B cell (primary cell): ENCODE measurements at regions not wholly inside any gene's neighbourhood (a gene's known extent, or its start where the extent isn't known, plus 50 kb on each side); places are given as distances from the start of the nearest gene placed in this dataset.
A peak's percentile ranks its signal among the peaks of the same experiment; 100 is the strongest.

Experiments
- ATAC-seq: fragments of 200-7000 bp; cut with Tn5 transposase; one replicate; pipeline ENCODE4 v1.10.0; 2021; ENCODE audit warnings: low read depth, mild to moderate bottlenecking, moderate number of reproducible peaks, moderate library complexity
- CTCF ChIA-PET: fragments of 350-600 bp; sonication (Branson Sonifier 250); formaldehyde crosslinking; loops from one replicate; lab custom pipeline; 2021; ENCODE audit warnings: antibody characterized with exemption, inconsistent platforms; lab: Charles Lee
- POLR2A ChIA-PET: fragments of 350-600 bp; sonication (Branson Sonifier 250); formaldehyde crosslinking; loops from one replicate; lab custom pipeline; 2021; ENCODE audit warnings: antibody characterized with exemption; lab: Charles Lee
- DNase-seq: peaks from one replicate; pipeline ENCODE4 v3.0.0; 2013
- H2AFZ ChIP-seq: 2 replicates; pipeline ENCODE4 v1.6.1; 2012; ENCODE audit warnings: mild to moderate bottlenecking, low read depth, low read length; ENCODE audit not compliant: insufficient read depth, poor library complexity, severe bottlenecking
- H3K27ac ChIP-seq, 2 donors: 1 replicate in 1 of 2; 2 replicates in 1 of 2; pipeline ENCODE4 v1.5.1; 2012 to 2013; ENCODE audit warnings: low read length in 2 of 2, mild to moderate bottlenecking in 2 of 2, moderate library complexity in 1 of 2
- H3K27me3 ChIP-seq, 4 experiments: fragments of 200-600 bp in 1 of 4; sonication (generic) in 1 of 4; replicated peaks in 1 of 4; 1 replicate in 2 of 4; 2 replicates in 2 of 4; pipeline versions ENCODE4 v1.6.1 to v1.7.0; 2013 to 2016; ENCODE audit warnings: low read length in 3 of 4, mild to moderate bottlenecking in 2 of 4, mixed read lengths in 1 of 4, moderate library complexity in 1 of 4; ENCODE audit not compliant: insufficient read depth in 4 of 4, control insufficient read depth in 3 of 4; ENCODE audit errors: control extremely low read depth in 1 of 4
- H3K36me3 ChIP-seq, 2 experiments: replicated peaks in 1 of 2; 1 replicate in 1 of 2; 2 replicates in 1 of 2; pipeline versions ENCODE4 v1.6.1 to v1.7.1; 2013; ENCODE audit warnings: low read length in 1 of 2; ENCODE audit not compliant: insufficient read depth in 2 of 2, control insufficient read depth in 1 of 2; ENCODE audit errors: control extremely low read depth in 1 of 2, extremely low read depth in 1 of 2
- H3K4me1 ChIP-seq, 2 donors: fragments of 200-600 bp in 1 of 2; sonication (generic) in 1 of 2; 1 replicate in 1 of 2; 2 replicates in 1 of 2; pipeline versions ENCODE4 v1.5.1 to v1.6.1; 2013 to 2017; ENCODE audit warnings: low read length in 2 of 2; ENCODE audit not compliant: control insufficient read depth in 2 of 2, insufficient read depth in 2 of 2
- H3K4me2 ChIP-seq: replicated peaks from 2 replicates; pipeline ENCODE3; 2012; ENCODE audit warnings: mild to moderate bottlenecking, low read depth, low read length; ENCODE audit not compliant: poor library complexity, severe bottlenecking
- H3K4me3 ChIP-seq, 5 experiments: fragments of 200-600 bp in 1 of 5; sonication (generic) in 1 of 5; 1 replicate in 3 of 5; 2 replicates in 2 of 5; pipeline versions ENCODE4 v1.5.1 to v1.7.0; 2011 to 2016; ENCODE audit warnings: low read length in 4 of 5, mild to moderate bottlenecking in 4 of 5, low read depth in 2 of 5, control low read depth in 1 of 5, moderate library complexity in 1 of 5; ENCODE audit not compliant: insufficient read depth in 1 of 5; ENCODE audit errors: control extremely low read depth in 1 of 5, extremely low read depth in 1 of 5
- H3K79me2 ChIP-seq: fragments of 200-600 bp; sonication (generic); one replicate; pipeline ENCODE4 v1.6.0; 2016; ENCODE audit warnings: low read length; ENCODE audit not compliant: control insufficient read depth, insufficient read depth
- H3K9ac ChIP-seq: fragments of 200-600 bp; sonication (generic); 2 replicates; pipeline ENCODE4 v1.6.1; 2017; ENCODE audit warnings: mild to moderate bottlenecking, low read length, moderate library complexity
- H3K9me3 ChIP-seq, 3 donors: one replicate each; pipeline versions ENCODE4 v1.6.1 to v1.7.1; 2013; ENCODE audit warnings: low read length in 2 of 3; ENCODE audit not compliant: control insufficient read depth in 2 of 3, insufficient read depth in 1 of 3; ENCODE audit errors: control extremely low read depth in 1 of 3
- H4K20me1 ChIP-seq: 2 replicates; pipeline ENCODE4 v1.6.0; 2012; ENCODE audit warnings: mild to moderate bottlenecking, low read length; ENCODE audit not compliant: insufficient read depth, control insufficient read depth, poor library complexity, severe bottlenecking
- H3K27ac Mint-ChIP-seq: one replicate; pipeline ENCODE4 v1.8.0; 2021; ENCODE audit warnings: mixed read lengths
- H3K27me3 Mint-ChIP-seq: one replicate; pipeline ENCODE4 v1.8.0; 2021; ENCODE audit warnings: mixed read lengths
- H3K4me1 Mint-ChIP-seq: one replicate; pipeline ENCODE4 v1.8.0; 2021; ENCODE audit warnings: mixed read lengths
- H3K4me3 Mint-ChIP-seq: one replicate; pipeline ENCODE4 v1.8.0; 2021; ENCODE audit warnings: mixed read lengths
- H3K9me3 Mint-ChIP-seq: one replicate; pipeline ENCODE4 v1.8.0; 2022; ENCODE audit warnings: mixed read lengths; ENCODE audit not compliant: insufficient read depth
- EZH2 ChIP-seq: IDR thresholded peaks from 2 replicates; pipeline ENCODE4 v1.6.1; 2012; ENCODE audit warnings: borderline replicate concordance, low read depth, mild to moderate bottlenecking, moderate library complexity, low read length; ENCODE audit not compliant: insufficient read depth, poor library complexity, severe bottlenecking
- WGBS: methylation state at CpG from one replicate; pipeline ENCODE4 v1.1.5; 2013; ENCODE audit warnings: missing lambda C conversion rate; ENCODE audit not compliant: insufficient coverage; 5-methylcytosine and 5-hydroxymethylcytosine counted together
- intact Hi-C: fragments of 100-400 bp; cut with micrococcal nuclease; formaldehyde crosslinking; loops from one replicate; pipeline ENCODE4 v1.10.0; 2022
- TF ChIP-seq, protein P1 (sequence below): fragments of 200-600 bp; IDR thresholded peaks from one replicate; pipeline ENCODE4 v1.8.0; 2022; ENCODE audit warnings: antibody characterized with exemption, mild to moderate bottlenecking

DNA sequence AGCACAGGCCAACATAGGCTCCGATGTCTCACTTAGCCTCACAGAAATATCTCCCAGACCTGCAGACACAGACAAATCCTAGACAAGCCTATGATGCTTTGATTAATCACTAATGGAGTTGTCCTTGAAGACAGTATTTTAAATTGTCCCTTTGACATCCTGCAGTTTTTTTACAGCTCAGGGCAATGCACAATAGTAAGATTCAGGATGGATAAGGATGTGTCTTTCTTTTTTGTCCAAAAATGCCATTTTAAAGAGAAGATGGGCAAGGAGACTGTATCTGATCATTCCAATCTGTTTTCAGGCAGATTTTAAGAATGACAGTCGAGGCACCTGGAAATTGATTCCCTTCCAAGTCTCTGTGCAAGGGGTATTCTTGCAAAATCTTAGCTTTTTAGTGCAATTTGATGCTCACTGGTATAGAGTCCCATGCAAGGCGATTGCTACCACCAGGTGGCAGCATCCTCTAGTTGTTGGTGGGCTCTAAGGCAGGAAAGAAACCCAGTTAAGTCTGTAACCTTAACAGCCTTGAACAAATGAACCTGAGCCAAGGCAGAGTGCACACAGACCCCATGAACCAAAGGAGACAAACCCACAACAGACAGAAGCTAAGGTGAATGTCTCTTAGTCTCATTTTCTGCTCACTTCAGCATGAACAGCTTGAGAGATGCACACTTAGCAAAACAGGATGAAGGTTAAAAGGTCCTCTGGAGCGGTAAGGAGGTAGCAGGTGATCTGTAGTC lies 51.2 kb upstream of the MINAR1 start:
- intact Hi-C loops: loop anchor here (1.0 kb wide), 2 partner anchors 472 to 853 kb away; no protein-coding TSS in a partner anchor
- Mint-ChIP-seq H3K27me3 (no peaks in the 10 kb centered on the region), H3K9me3 (no peaks in the 10 kb centered on the region), H3K27ac (no peak overlapping the region), H3K4me1 (no peaks in the 10 kb centered on the region), H3K4me3 (no peak overlapping the region)
- Histone ChIP-seq H3K27ac (no peak overlapping the region), H3K36me3 (no peaks in the 10 kb centered on the region), H3K79me2 (no peaks in the 10 kb centered on the region), H3K4me1 (peaks cover 0 to 4% of the 10 kb centered on the region in 2 donors), H3K4me2 (no peak overlapping the region), H3K9me3 (no peaks in the 10 kb centered on the region), H2AFZ (no peak overlapping the region), H3K9ac (no peak overlapping the region), H3K4me3 (no peak overlapping the region), H4K20me1 (no peaks in the 10 kb centered on the region), H3K27me3 (no peaks in the 10 kb centered on the region)
- peak; percentile 70 for ATAC-seq
- CTCF ChIA-PET: interaction anchor here (0.5 to 7.4 kb wide), 31 partner anchors 8 to 1588 kb away, joined by 3 to 183 read pairs (median 5); no protein-coding TSS in a partner anchor
- WGBS: 100% methylated on average over 1 of the region's 4 CpGs
- peak; percentile 78 for DNase-seq
- POLR2A ChIA-PET: no interaction called here
- TF ChIP-seq EZH2: no peak
- TF ChIP-seq, protein P1, sequence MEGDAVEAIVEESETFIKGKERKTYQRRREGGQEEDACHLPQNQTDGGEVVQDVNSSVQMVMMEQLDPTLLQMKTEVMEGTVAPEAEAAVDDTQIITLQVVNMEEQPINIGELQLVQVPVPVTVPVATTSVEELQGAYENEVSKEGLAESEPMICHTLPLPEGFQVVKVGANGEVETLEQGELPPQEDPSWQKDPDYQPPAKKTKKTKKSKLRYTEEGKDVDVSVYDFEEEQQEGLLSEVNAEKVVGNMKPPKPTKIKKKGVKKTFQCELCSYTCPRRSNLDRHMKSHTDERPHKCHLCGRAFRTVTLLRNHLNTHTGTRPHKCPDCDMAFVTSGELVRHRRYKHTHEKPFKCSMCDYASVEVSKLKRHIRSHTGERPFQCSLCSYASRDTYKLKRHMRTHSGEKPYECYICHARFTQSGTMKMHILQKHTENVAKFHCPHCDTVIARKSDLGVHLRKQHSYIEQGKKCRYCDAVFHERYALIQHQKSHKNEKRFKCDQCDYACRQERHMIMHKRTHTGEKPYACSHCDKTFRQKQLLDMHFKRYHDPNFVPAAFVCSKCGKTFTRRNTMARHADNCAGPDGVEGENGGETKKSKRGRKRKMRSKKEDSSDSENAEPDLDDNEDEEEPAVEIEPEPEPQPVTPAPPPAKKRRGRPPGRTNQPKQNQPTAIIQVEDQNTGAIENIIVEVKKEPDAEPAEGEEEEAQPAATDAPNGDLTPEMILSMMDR: peak; percentile 97

DNA sequence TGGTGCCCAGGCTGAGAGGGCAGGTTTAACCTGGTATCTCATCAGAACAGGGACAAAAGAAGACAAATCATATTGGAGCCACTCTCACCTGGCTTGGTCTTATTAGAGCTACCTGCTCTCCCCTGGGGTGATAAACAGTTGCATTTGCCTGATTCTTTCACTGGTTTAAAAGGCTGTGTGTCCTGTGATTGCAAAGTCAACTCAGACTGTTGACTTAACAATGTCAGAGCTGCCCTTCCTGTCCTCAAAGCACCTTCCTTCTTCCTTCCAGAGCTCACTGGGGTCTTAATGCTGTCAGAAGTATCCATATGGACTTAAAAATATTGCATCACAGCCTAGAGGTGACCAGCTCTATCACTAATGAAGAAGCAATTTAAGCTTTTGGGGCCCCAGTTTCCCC lies 50.5 kb upstream of the MINAR1 start:
- H3K27ac ChIP-seq: no peak overlapping the region
- no peaks in the 10 kb centered on the region for H3K36me3 ChIP-seq
- no peak overlapping the region for H3K9ac ChIP-seq
- no peak for DNase-seq
- H2AFZ ChIP-seq: no peak overlapping the region
- no peaks in the 10 kb centered on the region for H3K27me3 ChIP-seq
- Mint-ChIP-seq H3K4me1 (no peaks in the 10 kb centered on the region), H3K27me3 (no peaks in the 10 kb centered on the region), H3K9me3 (no peaks in the 10 kb centered on the region), H3K27ac (no peak overlapping the region), H3K4me3 (no peak overlapping the region)
- no peaks in the 10 kb centered on the region for H3K79me2 ChIP-seq
- no peaks in the 10 kb centered on the region for H3K9me3 ChIP-seq
- TF ChIP-seq, protein P1: no peak
- no peak for TF ChIP-seq EZH2
- H3K4me2 ChIP-seq: no peak overlapping the region
- ChIA-PET CTCF (interaction anchor here (0.5 to 7.4 kb wide), 30 partner anchors 8 to 1588 kb away, joined by 3 to 183 read pairs (median 5); no protein-coding TSS in a partner anchor), POLR2A (interaction anchor here (0.7 kb wide), 1 partner anchor 791 kb away, joined by 4 read pairs; no protein-coding TSS in a partner anchor)
- ATAC-seq: no peak
- H3K4me1 ChIP-seq: peaks cover 0 to 4% of the 10 kb centered on the region in 2 donors
- H3K4me3 ChIP-seq: no peak overlapping the region
- intact Hi-C loops: loop anchor here (1.0 kb wide), 2 partner anchors 472 to 853 kb away; no protein-coding TSS in a partner anchor
- H4K20me1 ChIP-seq: no peaks in the 10 kb centered on the region
